HCT116 (cell line): ENCODE measurements at regions not wholly inside any gene's neighbourhood (a gene's known extent, or its start where the extent isn't known, plus 50 kb on each side); places are given as distances from the start of the nearest gene placed in this dataset.

Experiments used
- ATAC-seq: fragments of 200-7000 bp; cut with Tn5 transposase; 2 replicates; pipeline ENCODE4 v1.9.1; 2020; ENCODE audit warnings: mild to moderate bottlenecking, moderate library complexity
- BruUV-seq: library from RNA; stranded (reverse); fragments of 400-500 nt; replicated peaks from 2 replicates; lab custom pipeline; 2021; lab: Mats Ljungman, UMichigan
- CTCF ChIA-PET: fragments of 300-600 bp; sonication (Branson Sonifier 250); formaldehyde crosslinking; loops from one replicate; lab custom pipeline; 2021; ENCODE audit warnings: antibody characterized with exemption; lab: Charles Lee
- POLR2A ChIA-PET: fragments of 300-600, 350-600 bp; sonication (Branson Sonifier 250); formaldehyde crosslinking; loops from one replicate; lab custom pipeline; 2021; ENCODE audit warnings: antibody characterized with exemption; lab: Charles Lee
- RAD21 ChIA-PET, 2 experiments: fragments of 300-600 bp; sonication (Branson Sonifier 250); formaldehyde crosslinking; loops; one replicate each; lab custom pipeline; 2023; ENCODE audit warnings: low total read pairs in 2 of 2; ENCODE audit not compliant: uncharacterized antibody in 2 of 2, unreplicated experiment in 2 of 2, low non-redundant PET in 1 of 2; lab: Charles Lee
- DNase-seq: peaks from one replicate; pipeline ENCODE4 v3.0.0-alpha.2; 2010; ENCODE audit warnings: low read depth, low spot score
- H2AFZ ChIP-seq: fragments of 200-600 bp; shearing (Covaris generic), sonication (generic); 2 replicates; pipeline ENCODE4 v1.6.1; 2017; ENCODE audit warnings: low read depth, mixed run types, mixed read lengths, antibody characterized with exemption, low read length; ENCODE audit not compliant: poor library complexity, severe bottlenecking
- H3K27ac ChIP-seq: 2 replicates; pipeline ENCODE4 v1.5.1; 2012; ENCODE audit warnings: low read depth, low read length
- H3K27me3 ChIP-seq: fragments of 200-600 bp; sonication (generic); 2 replicates; pipeline ENCODE4 v1.6.1; 2016; ENCODE audit warnings: mixed run types, low read length, mixed read lengths; ENCODE audit not compliant: insufficient read depth
- H3K36me3 ChIP-seq, 2 experiments: fragments of 200-500 bp in 1 of 2; fragments of 200-600 bp in 1 of 2; sonication (Bioruptor generic) in 1 of 2; sonication (generic) in 1 of 2; 2 replicates each; pipeline versions ENCODE4 v1.5.1 to v1.6.1; 2014 to 2016; ENCODE audit warnings: low read length in 2 of 2, inconsistent platforms in 1 of 2, mixed read lengths in 1 of 2, mixed run types in 1 of 2; ENCODE audit not compliant: insufficient read depth in 2 of 2, control insufficient read depth in 1 of 2
- H3K4me1 ChIP-seq, 2 experiments: fragments of 200-600 bp in 1 of 2; sonication (generic) in 1 of 2; 2 replicates each; pipeline versions ENCODE4 v1.5.1 to v1.6.1; 2012 to 2017; ENCODE audit warnings: low read length in 2 of 2, inconsistent platforms in 1 of 2, mild to moderate bottlenecking in 1 of 2, mixed read lengths in 1 of 2, mixed run types in 1 of 2, moderate library complexity in 1 of 2; ENCODE audit not compliant: insufficient read depth in 2 of 2, control insufficient read depth in 1 of 2
- H3K4me2 ChIP-seq: fragments of 200-600 bp; sonication (generic); 2 replicates; pipeline ENCODE4 v1.6.1; 2017; ENCODE audit warnings: mixed run types, low read length, mixed read lengths
- H3K4me3 ChIP-seq, 2 experiments: fragments of 200-600 bp in 1 of 2; sonication (generic) in 1 of 2; replicated peaks in 1 of 2; 2 replicates each; pipeline ENCODE4 v1.5.1; 2011 to 2016; ENCODE audit warnings: low read length in 2 of 2, control low read depth in 1 of 2, low read depth in 1 of 2, mild to moderate bottlenecking in 1 of 2, mixed read lengths in 1 of 2, mixed run types in 1 of 2
- H3K79me2 ChIP-seq: fragments of 200-600 bp; sonication (generic); 2 replicates; pipeline ENCODE4 v1.6.1; 2017; ENCODE audit warnings: mild to moderate bottlenecking, mixed run types, low read length, moderate library complexity, mixed read lengths; ENCODE audit not compliant: insufficient read depth
- H3K9ac ChIP-seq: fragments of 200-600 bp; sonication (generic); 2 replicates; pipeline ENCODE4 v1.6.1; 2016; ENCODE audit warnings: low read length, mixed read lengths
- H3K9me2 ChIP-seq: fragments of 200-600 bp; sonication (generic), shearing (Covaris generic); 2 replicates; pipeline ENCODE4 v1.6.1; 2017; ENCODE audit warnings: mixed run types, mild to moderate bottlenecking, moderate library complexity; ENCODE audit not compliant: insufficient read depth
- H3K9me3 ChIP-seq, 2 experiments: fragments of 200-500 bp in 1 of 2; fragments of 200-600 bp in 1 of 2; sonication (Bioruptor generic) in 1 of 2; sonication (generic) in 1 of 2; 2 replicates each; pipeline ENCODE4 v1.6.1; 2014 to 2017; ENCODE audit warnings: low read length in 2 of 2, mixed read lengths in 2 of 2, inconsistent platforms in 1 of 2, low read depth in 1 of 2, mild to moderate bottlenecking in 1 of 2, mixed run types in 1 of 2, moderate library complexity in 1 of 2; ENCODE audit not compliant: control insufficient read depth in 1 of 2, insufficient read depth in 1 of 2
- H4K20me1 ChIP-seq: fragments of 200-600 bp; sonication (generic), shearing (Covaris generic); 2 replicates; pipeline ENCODE4 v1.6.1; 2017; ENCODE audit warnings: mixed run types, mild to moderate bottlenecking, moderate library complexity; ENCODE audit not compliant: insufficient read depth
- CBX3 ChIP-seq: IDR thresholded peaks from 2 replicates; pipeline ENCODE4 v1.6.1; 2012; ENCODE audit warnings: low read depth
- CEBPB ChIP-seq: IDR thresholded peaks from 2 replicates; pipeline ENCODE4 v1.6.1; 2012; ENCODE audit warnings: low read depth
- CTCF ChIP-seq, 3 experiments: fragments of 200-600 bp in 1 of 3; sonication (generic) in 1 of 3; IDR thresholded peaks in 2 of 3; conservative IDR thresholded peaks in 1 of 3; 2 replicates each; pipeline ENCODE4 v1.5.1; 2012 to 2017; ENCODE audit warnings: low read depth in 2 of 3, low read length in 2 of 3, antibody characterized with exemption in 1 of 3, borderline replicate concordance in 1 of 3, control low read depth in 1 of 3, mild to moderate bottlenecking in 1 of 3, mixed read lengths in 1 of 3, mixed run types in 1 of 3, moderate library complexity in 1 of 3; ENCODE audit not compliant: insufficient read depth in 1 of 3
- EGR1 ChIP-seq: IDR thresholded peaks from 2 replicates; pipeline ENCODE4 v1.6.1; 2012; ENCODE audit warnings: low read depth
- ELF1 ChIP-seq: IDR thresholded peaks from 2 replicates; pipeline ENCODE4 v1.6.1; 2012; ENCODE audit warnings: low read depth, borderline replicate concordance
- EZH2 ChIP-seq: fragments of 200-600 bp; sonication (generic); IDR thresholded peaks from 2 replicates; pipeline ENCODE4 v1.6.1; 2017; ENCODE audit warnings: antibody characterized with exemption, mixed run types
- FOSL1 ChIP-seq: IDR thresholded peaks from 2 replicates; pipeline ENCODE4 v1.6.1; 2012; ENCODE audit warnings: low read depth
- JUND ChIP-seq: IDR thresholded peaks from 2 replicates; pipeline ENCODE4 v1.6.1; 2012
- POLR2A ChIP-seq: IDR thresholded peaks from 2 replicates; pipeline ENCODE4 v1.7.0; 2011; ENCODE audit warnings: borderline replicate concordance; ENCODE audit not compliant: insufficient read depth, insufficient read length; ENCODE audit errors: extremely low read depth
- POLR2AphosphoS5 ChIP-seq: IDR thresholded peaks from 2 replicates; pipeline ENCODE4 v1.6.1; 2011; ENCODE audit warnings: mild to moderate bottlenecking, low read depth, low read length, moderate library complexity
- SIN3A ChIP-seq: IDR thresholded peaks from 2 replicates; pipeline ENCODE4 v1.6.1; 2012; ENCODE audit warnings: low read depth
- SRF ChIP-seq: IDR thresholded peaks from 2 replicates; pipeline ENCODE4 v1.6.1; 2012; ENCODE audit warnings: low read depth
- YY1 ChIP-seq: IDR thresholded peaks from 2 replicates; pipeline ENCODE4 v1.6.1; 2011; ENCODE audit warnings: low read length, low read depth, moderate library complexity, mild to moderate bottlenecking; ENCODE audit not compliant: insufficient replicate concordance; ENCODE audit errors: extremely low read depth
- ZFX ChIP-seq: fragments of 450-650 bp; IDR thresholded peaks from 2 replicates; pipeline ENCODE4 v1.6.1; 2017
- ZNF274 ChIP-seq: fragments of 200-500 bp; sonication (Bioruptor generic); IDR thresholded peaks from 2 replicates; pipeline ENCODE4 v1.6.1; 2014; ENCODE audit warnings: mild to moderate bottlenecking, low read depth, low read length, inconsistent platforms
- intact Hi-C: fragments of 100-400 bp; cut with micrococcal nuclease; formaldehyde crosslinking; loops from 2 replicates; pipeline ENCODE4 v1.10.0; 2022
- TF ChIP-seq, protein P1 (sequence below): IDR thresholded peaks from 2 replicates; pipeline ENCODE4 v1.6.1; 2012
- TF ChIP-seq, protein P2 (sequence below): IDR thresholded peaks from 2 replicates; pipeline ENCODE4 v1.6.1; 2012
- TF ChIP-seq, protein P3 (sequence below): IDR thresholded peaks from 2 replicates; pipeline ENCODE4 v1.6.1; 2011; ENCODE audit warnings: mild to moderate bottlenecking, low read length, moderate library complexity; ENCODE audit not compliant: insufficient replicate concordance; ENCODE audit errors: extremely low read depth
- TF ChIP-seq, protein P4 (sequence below): IDR thresholded peaks from 2 replicates; pipeline ENCODE4 v1.6.1; 2012; ENCODE audit warnings: low read depth

GRCh38 chr6:16871047-16871446, 109.8 kb upstream of the ATXN1 start:
- TF ChIP-seq ELF1 (no peak), CBX3 (no peak), ZFX (no peak), JUND (no peak), ZNF274 (no peak), POLR2AphosphoS5 (no peak), CEBPB (no peak), POLR2A (no peak), SIN3A (no peak), YY1 (no peak), SRF (no peak), FOSL1 (no peak), CTCF (IDR thresholded peaks at IDR 0.05 in 2 of 3, conservative IDR thresholded peaks at IDR 0.05 in 1 of 3; ENCODE audit: borderline replicate concordance in 1 of 3, insufficient read depth in 1 of 3, low read depth in 2 of 3, low read length in 2 of 3) (no peak), EGR1 (no peak), EZH2 (no peak)
- TF ChIP-seq, protein P1, sequence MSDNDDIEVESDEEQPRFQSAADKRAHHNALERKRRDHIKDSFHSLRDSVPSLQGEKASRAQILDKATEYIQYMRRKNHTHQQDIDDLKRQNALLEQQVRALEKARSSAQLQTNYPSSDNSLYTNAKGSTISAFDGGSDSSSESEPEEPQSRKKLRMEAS, result no peak
- TF ChIP-seq, protein P2, sequence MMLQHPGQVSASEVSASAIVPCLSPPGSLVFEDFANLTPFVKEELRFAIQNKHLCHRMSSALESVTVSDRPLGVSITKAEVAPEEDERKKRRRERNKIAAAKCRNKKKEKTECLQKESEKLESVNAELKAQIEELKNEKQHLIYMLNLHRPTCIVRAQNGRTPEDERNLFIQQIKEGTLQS, result no peak
- TF ChIP-seq, protein P3, sequence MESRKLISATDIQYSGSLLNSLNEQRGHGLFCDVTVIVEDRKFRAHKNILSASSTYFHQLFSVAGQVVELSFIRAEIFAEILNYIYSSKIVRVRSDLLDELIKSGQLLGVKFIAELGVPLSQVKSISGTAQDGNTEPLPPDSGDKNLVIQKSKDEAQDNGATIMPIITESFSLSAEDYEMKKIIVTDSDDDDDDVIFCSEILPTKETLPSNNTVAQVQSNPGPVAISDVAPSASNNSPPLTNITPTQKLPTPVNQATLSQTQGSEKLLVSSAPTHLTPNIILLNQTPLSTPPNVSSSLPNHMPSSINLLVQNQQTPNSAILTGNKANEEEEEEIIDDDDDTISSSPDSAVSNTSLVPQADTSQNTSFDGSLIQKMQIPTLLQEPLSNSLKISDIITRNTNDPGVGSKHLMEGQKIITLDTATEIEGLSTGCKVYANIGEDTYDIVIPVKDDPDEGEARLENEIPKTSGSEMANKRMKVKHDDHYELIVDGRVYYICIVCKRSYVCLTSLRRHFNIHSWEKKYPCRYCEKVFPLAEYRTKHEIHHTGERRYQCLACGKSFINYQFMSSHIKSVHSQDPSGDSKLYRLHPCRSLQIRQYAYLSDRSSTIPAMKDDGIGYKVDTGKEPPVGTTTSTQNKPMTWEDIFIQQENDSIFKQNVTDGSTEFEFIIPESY, result no peak
- TF ChIP-seq, protein P4, sequence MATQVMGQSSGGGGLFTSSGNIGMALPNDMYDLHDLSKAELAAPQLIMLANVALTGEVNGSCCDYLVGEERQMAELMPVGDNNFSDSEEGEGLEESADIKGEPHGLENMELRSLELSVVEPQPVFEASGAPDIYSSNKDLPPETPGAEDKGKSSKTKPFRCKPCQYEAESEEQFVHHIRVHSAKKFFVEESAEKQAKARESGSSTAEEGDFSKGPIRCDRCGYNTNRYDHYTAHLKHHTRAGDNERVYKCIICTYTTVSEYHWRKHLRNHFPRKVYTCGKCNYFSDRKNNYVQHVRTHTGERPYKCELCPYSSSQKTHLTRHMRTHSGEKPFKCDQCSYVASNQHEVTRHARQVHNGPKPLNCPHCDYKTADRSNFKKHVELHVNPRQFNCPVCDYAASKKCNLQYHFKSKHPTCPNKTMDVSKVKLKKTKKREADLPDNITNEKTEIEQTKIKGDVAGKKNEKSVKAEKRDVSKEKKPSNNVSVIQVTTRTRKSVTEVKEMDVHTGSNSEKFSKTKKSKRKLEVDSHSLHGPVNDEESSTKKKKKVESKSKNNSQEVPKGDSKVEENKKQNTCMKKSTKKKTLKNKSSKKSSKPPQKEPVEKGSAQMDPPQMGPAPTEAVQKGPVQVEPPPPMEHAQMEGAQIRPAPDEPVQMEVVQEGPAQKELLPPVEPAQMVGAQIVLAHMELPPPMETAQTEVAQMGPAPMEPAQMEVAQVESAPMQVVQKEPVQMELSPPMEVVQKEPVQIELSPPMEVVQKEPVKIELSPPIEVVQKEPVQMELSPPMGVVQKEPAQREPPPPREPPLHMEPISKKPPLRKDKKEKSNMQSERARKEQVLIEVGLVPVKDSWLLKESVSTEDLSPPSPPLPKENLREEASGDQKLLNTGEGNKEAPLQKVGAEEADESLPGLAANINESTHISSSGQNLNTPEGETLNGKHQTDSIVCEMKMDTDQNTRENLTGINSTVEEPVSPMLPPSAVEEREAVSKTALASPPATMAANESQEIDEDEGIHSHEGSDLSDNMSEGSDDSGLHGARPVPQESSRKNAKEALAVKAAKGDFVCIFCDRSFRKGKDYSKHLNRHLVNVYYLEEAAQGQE, result no peak
- no peak overlapping the region for H3K9ac ChIP-seq

More at GRCh38 chr6:16871047-16871446, 109.8 kb upstream of the ATXN1 start:
- ChIA-PET POLR2A (no interaction called here), RAD21 (no interaction called here), CTCF (no interaction called here)
- no peak overlapping the region for H3K4me3 ChIP-seq
- no peak for DNase-seq
- no peak overlapping the region for H3K4me2 ChIP-seq
- intact Hi-C loops, result no loop called here
- no peaks in the 10 kb centered on the region for H3K36me3 ChIP-seq
- no peaks in the 10 kb centered on the region for H4K20me1 ChIP-seq
- no peaks in the 10 kb centered on the region for H3K79me2 ChIP-seq
- H3K9me3 ChIP-seq, result no peaks in the 10 kb centered on the region
- H3K4me1 ChIP-seq, result no peaks in the 10 kb centered on the region
- BruUV-seq, result no TSS peak
- no peak for ATAC-seq
- no peaks in the 10 kb centered on the region for H3K27me3 ChIP-seq
- H2AFZ ChIP-seq, result no peak overlapping the region
- H3K9me2 ChIP-seq, result no peaks in the 10 kb centered on the region
- H3K27ac ChIP-seq, result no peak overlapping the region
